A673 (cell line): ENCODE measurements at regions not wholly inside any gene's neighbourhood (a gene's known extent, or its start where the extent isn't known, plus 50 kb on each side); places are given as distances from the start of the nearest gene placed in this dataset.

ENCODE experiments used
- BruUV-seq: library from RNA; stranded (reverse); fragments of 400-500 nt; replicated peaks from 2 replicates; lab custom pipeline; 2021; lab: Mats Ljungman, UMichigan
- CTCF ChIA-PET: fragments of 300-600 bp; sonication (Branson Sonifier 250); formaldehyde crosslinking; loops from one replicate; lab custom pipeline; 2022; ENCODE audit warnings: antibody characterized with exemption; lab: Charles Lee
- POLR2A ChIA-PET: fragments of 300-600 bp; sonication (Branson Sonifier 250); formaldehyde crosslinking; loops from one replicate; lab custom pipeline; 2022; ENCODE audit warnings: antibody characterized with exemption; ENCODE audit not compliant: low non-redundant PET; lab: Charles Lee
- DNase-seq: peaks from one replicate; pipeline ENCODE4 v3.0.0-alpha.2; 2015; ENCODE audit warnings: low spot score
- H3K27ac ChIP-seq: fragments of 200-600 bp; sonication (generic); 2 replicates; pipeline ENCODE4 v1.5.1; 2016; ENCODE audit warnings: mixed run types, low read depth, mild to moderate bottlenecking, mixed read lengths, antibody characterized with exemption, low read length; ENCODE audit not compliant: poor library complexity, severe bottlenecking
- H3K27me3 ChIP-seq: fragments of 200-600 bp; sonication (generic); replicated peaks from 2 replicates; pipeline ENCODE4 v1.6.1; 2017; ENCODE audit warnings: mixed run types, low read depth, mild to moderate bottlenecking, mixed read lengths, antibody characterized with exemption, low read length; ENCODE audit not compliant: insufficient read depth, poor library complexity
- H3K36me3 ChIP-seq: fragments of 200-600 bp; sonication (generic); 2 replicates; pipeline ENCODE4 v1.6.1; 2016; ENCODE audit warnings: mixed run types, mild to moderate bottlenecking, mixed read lengths, antibody characterized with exemption, low read length; ENCODE audit not compliant: insufficient read depth, poor library complexity, severe bottlenecking
- H3K4me1 ChIP-seq: fragments of 200-600 bp; sonication (generic); 2 replicates; pipeline ENCODE4 v1.6.1; 2017; ENCODE audit warnings: mixed run types, mild to moderate bottlenecking, mixed read lengths, antibody characterized with exemption, low read length; ENCODE audit not compliant: insufficient read depth, poor library complexity, severe bottlenecking
- H3K4me3 ChIP-seq: fragments of 200-600 bp; sonication (generic); 2 replicates; pipeline ENCODE4 v1.5.1; 2016; ENCODE audit warnings: low read depth, mixed run types, mild to moderate bottlenecking, mixed read lengths, low read length; ENCODE audit not compliant: poor library complexity, severe bottlenecking
- H3K9me3 ChIP-seq: fragments of 200-600 bp; sonication (generic); 2 replicates; pipeline ENCODE4 v1.6.1; 2016; ENCODE audit warnings: mixed run types, low read depth, mild to moderate bottlenecking, mixed read lengths, antibody characterized with exemption, low read length; ENCODE audit not compliant: poor library complexity, severe bottlenecking
- CTCF ChIP-seq: fragments of 300-800, 200-600 bp; sonication (generic); conservative IDR thresholded peaks from 2 replicates; pipeline ENCODE4 v1.5.1; 2017; ENCODE audit warnings: low read depth, mild to moderate bottlenecking, antibody characterized with exemption, low read length, moderate library complexity, mixed read lengths
- EZH2 ChIP-seq: fragments of 200-600 bp; sonication (generic); IDR thresholded peaks from 2 replicates; pipeline ENCODE4 v1.6.1; 2017; ENCODE audit warnings: borderline replicate concordance, low read depth, mild to moderate bottlenecking, mixed read lengths, antibody characterized with exemption, low read length; ENCODE audit not compliant: poor library complexity, severe bottlenecking
- intact Hi-C: fragments of 100-400 bp; cut with micrococcal nuclease; formaldehyde crosslinking; loops from one replicate; pipeline ENCODE4 v1.10.0; 2022; ENCODE audit not compliant: unreplicated experiment

- no peaks in the 10 kb centered on the region for H3K4me1 ChIP-seq
- ChIA-PET POLR2A (no interaction called here), CTCF (no interaction called here)
- no peak for DNase-seq
- BruUV-seq, result no TSS peak
- H3K27me3 ChIP-seq, result no peaks in the 10 kb centered on the region
- no peaks in the 10 kb centered on the region for H3K9me3 ChIP-seq
- no peak overlapping the region for H3K4me3 ChIP-seq
- H3K27ac ChIP-seq, result no peak overlapping the region
- no peaks in the 10 kb centered on the region for H3K36me3 ChIP-seq
- TF ChIP-seq CTCF, result no peak
- TF ChIP-seq EZH2, result no peak
- intact Hi-C loops, result no loop called here
These were observed 328.2 kb downstream of the RWDD3 start for GRCh38 chr1:95562230-95562629.

GRCh38 chr1:95572002-95572401 lies 338.0 kb downstream of the RWDD3 start:
- CTCF ChIA-PET, result no interaction called here

GRCh38 chr1:95572962-95573361 lies 339.0 kb downstream of the RWDD3 start:
- intact Hi-C loops, result no loop called here
- H3K27me3 ChIP-seq, result peaks cover 19% of the 10 kb centered on the region
- DNase-seq, result no peak
- CTCF ChIA-PET, result no interaction called here
- no peak overlapping the region for H3K27ac ChIP-seq
- BruUV-seq, result no TSS peak
- H3K36me3 ChIP-seq, result no peaks in the 10 kb centered on the region
- H3K4me3 ChIP-seq, result no peak overlapping the region
- no peaks in the 10 kb centered on the region for H3K4me1 ChIP-seq
- TF ChIP-seq CTCF (no peak), EZH2 (no peak)
- H3K9me3 ChIP-seq, result no peaks in the 10 kb centered on the region
- POLR2A ChIA-PET, result no interaction called here

More at GRCh38 chr1:95572002-95572401, 338.0 kb downstream of the RWDD3 start:
- POLR2A ChIA-PET, result no interaction called here
- intact Hi-C loops, result no loop called here
- TF ChIP-seq EZH2 (no peak), CTCF (no peak)
- no peak overlapping the region for H3K4me3 ChIP-seq
- DNase-seq, result no peak
- BruUV-seq, result no TSS peak
- no peak overlapping the region for H3K27ac ChIP-seq
- H3K9me3 ChIP-seq, result no peaks in the 10 kb centered on the region
- peaks cover 15% of the 10 kb centered on the region for H3K27me3 ChIP-seq
- no peaks in the 10 kb centered on the region for H3K4me1 ChIP-seq
- H3K36me3 ChIP-seq, result no peaks in the 10 kb centered on the region
